ENCODE measurements at regions not wholly inside any gene's neighbourhood (a gene's known extent, or its start where the extent isn't known, plus 50 kb on each side); places are given as distances from the start of the nearest gene placed in this dataset.

DNA sequence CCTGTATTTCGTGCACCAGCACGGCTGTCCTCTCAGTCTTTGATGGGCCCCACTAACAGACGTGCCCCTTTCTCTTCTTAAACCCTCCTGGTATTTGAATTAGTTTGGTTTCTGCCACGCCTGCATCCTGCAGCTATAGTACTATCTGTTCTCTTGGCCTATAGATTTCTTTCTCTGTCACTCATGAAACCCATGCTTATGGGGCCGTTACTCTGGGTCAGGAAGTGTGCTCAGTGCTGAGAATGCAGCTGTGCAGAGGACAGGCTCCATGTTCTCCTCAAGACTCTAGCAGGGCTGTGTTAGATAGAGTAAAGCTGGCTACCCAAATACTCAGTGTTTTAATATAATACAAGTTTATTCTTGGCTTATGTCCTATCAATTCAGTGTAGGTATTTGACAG, 180.0 kb downstream of the INSIG2 start:
- no peaks in the 10 kb centered on the region for H3K36me3 ChIP-seq (ENCODE audit: control insufficient read depth, insufficient read depth, low read length)
- no TSS peak for BruUV-seq (replicated peaks)
- CTCF ChIA-PET, result interaction anchor here (1.0 kb wide), 1 partner anchor 221 kb away, joined by 4 read pairs; no protein-coding TSS in a partner anchor
- Mint-ChIP-seq H3K4me3 (ENCODE audit: unreplicated experiment) (no peak overlapping the region), H3K27me3 (ENCODE audit: insufficient read depth, unreplicated experiment) (peaks cover 11% of the 10 kb centered on the region), H3K9me3 (ENCODE audit: unreplicated experiment) (no peaks in the 10 kb centered on the region), H3K4me1 (ENCODE audit: low read depth, unreplicated experiment) (no peaks in the 10 kb centered on the region), H3K27ac (ENCODE audit: unreplicated experiment) (no peak overlapping the region), H3K36me3 (ENCODE audit: insufficient read depth, unreplicated experiment) (no peaks in the 10 kb centered on the region)
- no peaks in the 10 kb centered on the region for H3K9me3 ChIP-seq
- TF ChIP-seq, protein P1, sequence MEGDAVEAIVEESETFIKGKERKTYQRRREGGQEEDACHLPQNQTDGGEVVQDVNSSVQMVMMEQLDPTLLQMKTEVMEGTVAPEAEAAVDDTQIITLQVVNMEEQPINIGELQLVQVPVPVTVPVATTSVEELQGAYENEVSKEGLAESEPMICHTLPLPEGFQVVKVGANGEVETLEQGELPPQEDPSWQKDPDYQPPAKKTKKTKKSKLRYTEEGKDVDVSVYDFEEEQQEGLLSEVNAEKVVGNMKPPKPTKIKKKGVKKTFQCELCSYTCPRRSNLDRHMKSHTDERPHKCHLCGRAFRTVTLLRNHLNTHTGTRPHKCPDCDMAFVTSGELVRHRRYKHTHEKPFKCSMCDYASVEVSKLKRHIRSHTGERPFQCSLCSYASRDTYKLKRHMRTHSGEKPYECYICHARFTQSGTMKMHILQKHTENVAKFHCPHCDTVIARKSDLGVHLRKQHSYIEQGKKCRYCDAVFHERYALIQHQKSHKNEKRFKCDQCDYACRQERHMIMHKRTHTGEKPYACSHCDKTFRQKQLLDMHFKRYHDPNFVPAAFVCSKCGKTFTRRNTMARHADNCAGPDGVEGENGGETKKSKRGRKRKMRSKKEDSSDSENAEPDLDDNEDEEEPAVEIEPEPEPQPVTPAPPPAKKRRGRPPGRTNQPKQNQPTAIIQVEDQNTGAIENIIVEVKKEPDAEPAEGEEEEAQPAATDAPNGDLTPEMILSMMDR (IDR thresholded peaks at IDR 0.05; ENCODE audit: insufficient read depth in 1 of 2, low read depth in 1 of 2, low read length in 1 of 2, severe bottlenecking in 1 of 2, unreplicated experiment in 1 of 2), result no peak
- H3K4me1 ChIP-seq, result no peaks in the 10 kb centered on the region
- no peak for DNase-seq
- POLR2A ChIA-PET, result no interaction called here
- H3K4me3 ChIP-seq (ENCODE audit: low read depth, low read length), result no peak overlapping the region
- intact Hi-C loops (cut with micrococcal nuclease; ENCODE audit: unreplicated experiment), result no loop called here
- H3K27me3 ChIP-seq (replicated peaks; ENCODE audit: control insufficient read depth, insufficient read depth, low read length), result peaks cover 3% of the 10 kb centered on the region

DNA sequence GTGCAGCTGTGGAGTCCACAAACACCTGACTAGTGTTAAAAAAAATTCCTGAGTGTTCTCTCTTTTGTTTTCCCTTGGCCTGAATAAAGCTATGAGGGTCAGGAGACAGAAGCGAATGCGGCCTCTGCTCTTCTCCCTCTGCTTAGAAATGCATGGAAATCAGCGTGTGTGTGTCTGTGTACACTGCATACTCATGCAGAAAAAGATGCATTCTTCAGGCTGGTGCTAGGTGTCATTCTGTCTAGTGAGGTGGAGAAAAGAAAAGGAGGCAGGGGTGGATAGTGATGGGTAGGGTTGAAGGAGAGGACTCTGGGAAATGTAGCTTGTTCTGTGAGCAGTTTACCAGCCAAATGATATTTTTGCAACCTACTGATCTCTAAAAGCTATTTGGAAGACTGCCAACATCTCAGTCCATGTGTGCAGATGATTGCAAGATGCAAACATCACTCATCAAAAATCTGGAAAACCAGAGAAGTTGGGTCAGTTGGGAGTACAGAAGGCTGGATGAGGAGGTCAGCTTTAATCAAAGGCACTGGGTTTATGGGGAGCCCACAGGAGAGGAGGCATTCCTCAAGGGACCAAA, 177.7 kb downstream of the INSIG2 start:
- POLR2A ChIA-PET, result no interaction called here
- Histone ChIP-seq H3K9me3 (peaks cover under 1% of the 10 kb centered on the region; the same call in 1 of the 2 replicates), H3K4me1 (no peaks in the 10 kb centered on the region), H3K27me3 (replicated peaks; ENCODE audit: control insufficient read depth, insufficient read depth, low read length) (0 out of 2 replicates have a peak, but pooled peaks cover 1% of the 10 kb centered on the region), H3K36me3 (ENCODE audit: control insufficient read depth, insufficient read depth, low read length) (no peaks in the 10 kb centered on the region), H3K4me3 (ENCODE audit: low read depth, low read length) (no peak overlapping the region)
- CTCF ChIA-PET, result no interaction called here
- intact Hi-C loops (cut with micrococcal nuclease; ENCODE audit: unreplicated experiment), result no loop called here
- H3K4me3 Mint-ChIP-seq (ENCODE audit: unreplicated experiment), result no peak overlapping the region
- H3K4me1 Mint-ChIP-seq (ENCODE audit: low read depth, unreplicated experiment), result no peaks in the 10 kb centered on the region
- no peak for DNase-seq
- H3K9me3 Mint-ChIP-seq (ENCODE audit: unreplicated experiment), result no peaks in the 10 kb centered on the region
- no TSS peak for BruUV-seq (replicated peaks)
- peaks cover 5% of the 10 kb centered on the region for H3K27me3 Mint-ChIP-seq (ENCODE audit: insufficient read depth, unreplicated experiment)
- TF ChIP-seq, protein P1 (IDR thresholded peaks at IDR 0.05; ENCODE audit: insufficient read depth in 1 of 2, low read depth in 1 of 2, low read length in 1 of 2, severe bottlenecking in 1 of 2, unreplicated experiment in 1 of 2), result no peak
- no peaks in the 10 kb centered on the region for H3K36me3 Mint-ChIP-seq (ENCODE audit: insufficient read depth, unreplicated experiment)
- H3K27ac Mint-ChIP-seq (ENCODE audit: unreplicated experiment), result no peak overlapping the region

DNA sequence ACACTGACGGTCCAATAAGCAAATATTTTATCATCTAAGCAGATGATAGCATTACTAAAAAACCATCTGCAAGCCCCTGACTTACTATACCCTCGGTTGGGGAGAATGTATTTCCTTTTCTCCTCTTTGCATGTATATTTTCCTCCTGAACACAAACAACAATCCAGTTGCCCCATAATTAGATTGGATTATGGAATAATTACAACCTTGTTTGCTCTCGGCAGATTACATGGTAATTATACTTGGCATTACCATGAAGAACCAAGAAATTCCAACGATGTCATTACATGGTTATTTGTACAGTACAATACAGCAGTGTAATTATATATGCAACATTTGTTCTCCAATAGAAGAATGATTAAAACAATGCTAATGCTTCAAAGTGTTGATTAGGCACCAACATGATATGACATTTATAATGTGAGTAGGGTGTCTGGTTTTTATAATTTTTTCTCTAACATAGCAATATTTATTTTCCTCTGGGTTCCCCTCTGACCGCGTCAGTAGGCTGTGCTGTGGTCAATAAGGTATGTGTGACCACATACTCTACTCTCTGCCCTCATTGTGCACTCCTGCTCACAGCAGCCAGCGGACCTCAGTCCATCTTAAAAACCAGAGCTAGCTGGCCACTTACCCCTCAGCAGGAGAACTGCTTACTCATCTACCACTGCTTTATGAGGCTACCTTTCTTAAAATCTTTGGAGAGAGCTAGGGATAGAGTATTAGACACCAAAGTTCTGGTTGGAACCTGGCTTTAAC, 176.1 kb downstream of the INSIG2 start:
- TF ChIP-seq, protein P1 (IDR thresholded peaks at IDR 0.05; ENCODE audit: insufficient read depth in 1 of 2, low read depth in 1 of 2, low read length in 1 of 2, severe bottlenecking in 1 of 2, unreplicated experiment in 1 of 2), result no peak
- Histone ChIP-seq H3K4me3 (ENCODE audit: low read depth, low read length) (no peak overlapping the region), H3K4me1 (no peaks in the 10 kb centered on the region), H3K9me3 (peaks cover 4% of the 10 kb centered on the region; the same call in 1 of the 2 replicates), H3K36me3 (ENCODE audit: control insufficient read depth, insufficient read depth, low read length) (no peaks in the 10 kb centered on the region), H3K27me3 (replicated peaks; ENCODE audit: control insufficient read depth, insufficient read depth, low read length) (0 out of 2 replicates have a peak, but pooled peaks cover 1% of the 10 kb centered on the region)
- CTCF ChIA-PET, result no interaction called here
- no peak for DNase-seq
- Mint-ChIP-seq H3K36me3 (ENCODE audit: insufficient read depth, unreplicated experiment) (no peaks in the 10 kb centered on the region), H3K4me3 (ENCODE audit: unreplicated experiment) (no peak overlapping the region), H3K27me3 (ENCODE audit: insufficient read depth, unreplicated experiment) (peaks cover 5% of the 10 kb centered on the region), H3K9me3 (ENCODE audit: unreplicated experiment) (no peaks in the 10 kb centered on the region), H3K4me1 (ENCODE audit: low read depth, unreplicated experiment) (no peaks in the 10 kb centered on the region), H3K27ac (ENCODE audit: unreplicated experiment) (no peak overlapping the region)
- intact Hi-C loops (cut with micrococcal nuclease; ENCODE audit: unreplicated experiment), result no loop called here
- no TSS peak for BruUV-seq (replicated peaks)
- POLR2A ChIA-PET, result no interaction called here

Data from Caco-2 (cell line).